Gastroesophageal sphincter (tissue), 4 donors: ENCODE measurements at regions not wholly inside any gene's neighbourhood (a gene's known extent, or its start where the extent isn't known, plus 50 kb on each side); places are given as distances from the start of the nearest gene placed in this dataset.

Source experiments
- ATAC-seq: fragments of 150-250 bp; one replicate; pipeline ENCODE4 v1.9.1; 2016; ENCODE audit warnings: mild to moderate bottlenecking, moderate library complexity
- H3K27ac ChIP-seq, 4 donors: fragments of 200-600 bp; sonication (generic) in 3 of 4; 1 replicate in 3 of 4; 2 replicates in 1 of 4; pipeline ENCODE4 v1.5.1; 2016 to 2019
- H3K27me3 ChIP-seq: fragments of 200-600 bp; sonication (generic); one replicate; pipeline ENCODE4 v1.5.1; 2019
- H3K36me3 ChIP-seq, 2 donors: fragments of 200-600 bp; sonication (generic); one replicate each; pipeline ENCODE4 v1.5.1; 2019; ENCODE audit warnings: control low read depth in 1 of 2
- H3K4me1 ChIP-seq, 3 donors: fragments of 200-600 bp; sonication (generic); 1 replicate in 2 of 3; 2 replicates in 1 of 3; pipeline ENCODE4 v1.5.1; 2016 to 2019; ENCODE audit warnings: control low read depth in 2 of 3
- H3K4me3 ChIP-seq, 2 donors: fragments of 200-600 bp; sonication (generic); one replicate each; pipeline ENCODE4 v1.5.1; 2019; ENCODE audit warnings: mild to moderate bottlenecking in 1 of 2, moderate library complexity in 1 of 2
- H3K9me3 ChIP-seq, 3 donors: fragments of 200-600 bp; sonication (generic); one replicate each; pipeline ENCODE4 v1.5.1; 2017 to 2019; ENCODE audit warnings: control low read depth in 2 of 3
- CTCF ChIP-seq, 4 experiments: fragments of 200-600 bp in 2 of 4; fragments of 450-650 bp in 2 of 4; sonication (generic) in 1 of 4; IDR thresholded peaks; one replicate each; pipeline ENCODE4 v1.5.1; 2017 to 2019; ENCODE audit warnings: antibody characterized with exemption in 4 of 4, mild to moderate bottlenecking in 2 of 4, moderate library complexity in 2 of 4
- EP300 ChIP-seq: sonication (generic); formaldehyde crosslinking; IDR thresholded peaks from one replicate; pipeline ENCODE4 v1.6.1; 2017; ENCODE audit warnings: antibody characterized with exemption, mild to moderate bottlenecking
- POLR2A ChIP-seq, 2 donors: fragments of 450-650 bp; IDR thresholded peaks; one replicate each; pipeline ENCODE4 v1.6.1; 2017; ENCODE audit warnings: antibody characterized with exemption in 2 of 2, mild to moderate bottlenecking in 2 of 2, moderate library complexity in 1 of 2
- POLR2AphosphoS5 ChIP-seq: sonication (generic); formaldehyde crosslinking; IDR thresholded peaks from one replicate; pipeline ENCODE4 v1.6.1; 2017; ENCODE audit warnings: antibody characterized with exemption
- WGBS, 2 donors: methylation state at CpG; one replicate each; pipeline ENCODE4 v1.1.5; 2018; ENCODE audit warnings: low coverage in 1 of 2; 5-methylcytosine and 5-hydroxymethylcytosine counted together

- no peaks in the 10 kb centered on the region for H3K4me1 ChIP-seq
- H3K4me3 ChIP-seq: no peak overlapping the region
- H3K36me3 ChIP-seq: no peaks in the 10 kb centered on the region
- no peak overlapping the region for H3K27ac ChIP-seq
- H3K27me3 ChIP-seq: no peaks in the 10 kb centered on the region
- ATAC-seq: no peak
- H3K9me3 ChIP-seq: no peaks in the 10 kb centered on the region
- no peak for TF ChIP-seq POLR2A (IDR thresholded peaks at IDR 0.05)
- no peak for TF ChIP-seq EP300
- no peak for TF ChIP-seq POLR2AphosphoS5
- no peak for TF ChIP-seq CTCF (IDR thresholded peaks at IDR 0.05)
- 38 to 57% methylated on average over 1 to 6 of the region's 6 CpGs for WGBS, 2 donors
Observed at GRCh38 chr5:112472614-112473013, 53.5 kb upstream of the EPB41L4A start.

- ATAC-seq: no peak
Observed at GRCh38 chr5:112473989-112474388, 54.9 kb upstream of the EPB41L4A start.

GRCh38 chr5:112475747-112476365 is 56.8 kb upstream of the EPB41L4A start:
- Histone ChIP-seq H3K4me3 (no peak overlapping the region), H3K9me3 (no peaks in the 10 kb centered on the region), H3K36me3 (no peaks in the 10 kb centered on the region), H3K4me1 (no peaks in the 10 kb centered on the region), H3K27ac (no peak overlapping the region), H3K27me3 (no peaks in the 10 kb centered on the region)
- 61 to 67% methylated on average over 2 to 3 of the region's 3 CpGs for WGBS, 2 donors
- no peak for ATAC-seq
- no peak for TF ChIP-seq POLR2AphosphoS5
- TF ChIP-seq POLR2A (IDR thresholded peaks at IDR 0.05): no peak
- TF ChIP-seq EP300: no peak
- no peak for TF ChIP-seq CTCF (IDR thresholded peaks at IDR 0.05)

More at GRCh38 chr5:112473989-112474388, 54.9 kb upstream of the EPB41L4A start:
- no peaks in the 10 kb centered on the region for H3K36me3 ChIP-seq
- H3K27me3 ChIP-seq: no peaks in the 10 kb centered on the region
- no peak overlapping the region for H3K4me3 ChIP-seq
- WGBS, 2 donors: 64 to 80% methylated on average over 4 to 5 of the region's 5 CpGs
- no peaks in the 10 kb centered on the region for H3K4me1 ChIP-seq
- H3K27ac ChIP-seq: no peak overlapping the region
- H3K9me3 ChIP-seq: no peaks in the 10 kb centered on the region
- no peak for TF ChIP-seq EP300
- TF ChIP-seq POLR2A (IDR thresholded peaks at IDR 0.05): no peak
- no peak for TF ChIP-seq POLR2AphosphoS5
- no peak for TF ChIP-seq CTCF (IDR thresholded peaks at IDR 0.05)

GRCh38 chr5:112479418-112479817 is 60.3 kb upstream of the EPB41L4A start:
- Histone ChIP-seq H3K27ac (no peak overlapping the region), H3K36me3 (no peaks in the 10 kb centered on the region), H3K4me1 (no peaks in the 10 kb centered on the region), H3K4me3 (no peak overlapping the region), H3K9me3 (no peaks in the 10 kb centered on the region), H3K27me3 (no peaks in the 10 kb centered on the region)
- no peak for ATAC-seq
- 72 to 86% methylated on average over 1 of the region's 1 CpG for WGBS, 2 donors
- TF ChIP-seq CTCF (IDR thresholded peaks at IDR 0.05): no peak
- TF ChIP-seq POLR2AphosphoS5: no peak
- no peak for TF ChIP-seq POLR2A (IDR thresholded peaks at IDR 0.05)
- TF ChIP-seq EP300: no peak

- no peak overlapping the region for H3K4me3 ChIP-seq
- no peaks in the 10 kb centered on the region for H3K9me3 ChIP-seq
- no peak overlapping the region for H3K27ac ChIP-seq
- TF ChIP-seq POLR2A (IDR thresholded peaks at IDR 0.05) (no peak), POLR2AphosphoS5 (no peak), EP300 (no peak), CTCF (IDR thresholded peaks at IDR 0.05) (no peak)
- H3K4me1 ChIP-seq: no peaks in the 10 kb centered on the region
- H3K27me3 ChIP-seq: no peaks in the 10 kb centered on the region
- H3K36me3 ChIP-seq: no peaks in the 10 kb centered on the region
- ATAC-seq: no peak
Observed at GRCh38 chr5:112480501-112480900, 61.4 kb upstream of the EPB41L4A start.
